Panc1 (cell line): ENCODE measurements at regions not wholly inside any gene's neighbourhood (a gene's known extent, or its start where the extent isn't known, plus 50 kb on each side); places are given as distances from the start of the nearest gene placed in this dataset.

Experiments
- ATAC-seq: fragments of 200-7000 bp; cut with Tn5 transposase; 2 replicates; pipeline ENCODE4 v1.9.1; 2020; ENCODE audit warnings: mild to moderate bottlenecking, moderate library complexity
- BruUV-seq: library from RNA; stranded (reverse); fragments of 400-500 nt; replicated peaks from 2 replicates; lab custom pipeline; 2021; lab: Mats Ljungman, UMichigan
- CTCF ChIA-PET: fragments of 300-600 bp; sonication (Branson Sonifier 250); formaldehyde crosslinking; loops from one replicate; lab custom pipeline; 2022; ENCODE audit warnings: antibody characterized with exemption; lab: Charles Lee
- POLR2A ChIA-PET: fragments of 300-600 bp; sonication (Branson Sonifier 250); formaldehyde crosslinking; loops from one replicate; lab custom pipeline; 2022; ENCODE audit warnings: antibody characterized with exemption; lab: Charles Lee
- DNase-seq: peaks from one replicate; pipeline ENCODE4 v3.0.0-alpha.2; 2010; ENCODE audit warnings: low read depth, low spot score
- H3K27ac ChIP-seq: 2 replicates; pipeline ENCODE4 v1.5.1; 2011; ENCODE audit warnings: mild to moderate bottlenecking, low read length, inconsistent platforms
- H3K27me3 ChIP-seq: fragments of 200-500 bp; sonication (Bioruptor generic); 2 replicates; pipeline ENCODE4 v1.6.0; 2014; ENCODE audit warnings: low read length, inconsistent platforms; ENCODE audit not compliant: control insufficient read depth, insufficient read depth
- H3K36me3 ChIP-seq: fragments of 200-500 bp; sonication (Bioruptor generic); 2 replicates; pipeline ENCODE4 v1.5.1; 2014; ENCODE audit warnings: inconsistent platforms, mild to moderate bottlenecking, low read length, moderate library complexity; ENCODE audit not compliant: control insufficient read depth, insufficient read depth
- H3K4me1 ChIP-seq: 2 replicates; pipeline ENCODE4 v1.5.1; 2011; ENCODE audit warnings: inconsistent platforms, mild to moderate bottlenecking, low read length, moderate library complexity; ENCODE audit not compliant: control insufficient read depth, insufficient read depth
- H3K4me3 ChIP-seq, 2 experiments: 2 replicates each; pipeline ENCODE4 v1.5.1; 2011 to 2012; ENCODE audit warnings: low read depth in 2 of 2, low read length in 2 of 2, mild to moderate bottlenecking in 2 of 2, inconsistent platforms in 1 of 2, moderate library complexity in 1 of 2
- H3K9me3 ChIP-seq: fragments of 200-500 bp; sonication (Bioruptor generic); 2 replicates; pipeline ENCODE4 v1.5.1; 2014; ENCODE audit warnings: low read depth, mild to moderate bottlenecking, inconsistent platforms, low read length, moderate library complexity; ENCODE audit not compliant: control insufficient read depth, insufficient read depth
- POLR2AphosphoS5 ChIP-seq: IDR thresholded peaks from 2 replicates; pipeline ENCODE4 v1.6.1; 2012; ENCODE audit warnings: mild to moderate bottlenecking, low read depth, low read length, moderate library complexity
- SIN3A ChIP-seq: IDR thresholded peaks from 2 replicates; pipeline ENCODE4 v1.6.1; 2012; ENCODE audit warnings: low read depth, mild to moderate bottlenecking, low read length, moderate library complexity, borderline replicate concordance; ENCODE audit not compliant: insufficient read depth
- TCF7L2 ChIP-seq: IDR thresholded peaks from 2 replicates; pipeline ENCODE4 v1.6.1; 2011; ENCODE audit warnings: mild to moderate bottlenecking, low read depth, low read length, inconsistent platforms
- in situ Hi-C: cut with HindIII; loops from 2 replicates; pipeline ENCODE4 v1.10.0; 2016; ENCODE audit warnings: low sequenced_read_pairs, low pct_unique_long_range_greater_than_20kb
- intact Hi-C: fragments of 100-400 bp; cut with micrococcal nuclease; formaldehyde crosslinking; loops from one replicate; pipeline ENCODE4 v1.10.0; 2022; ENCODE audit not compliant: unreplicated experiment
- TF ChIP-seq, protein P1 (sequence below), 2 experiments: IDR thresholded peaks; 2 replicates each; pipeline ENCODE4 v1.6.1; 2011 to 2012; ENCODE audit warnings: low read depth in 2 of 2, control low read depth in 1 of 2, low read length in 1 of 2, mild to moderate bottlenecking in 1 of 2, moderate library complexity in 1 of 2; ENCODE audit not compliant: insufficient read depth in 1 of 2
- TF ChIP-seq, protein P2 (sequence below): fragments of 450-650 bp; IDR thresholded peaks from 2 replicates; pipeline ENCODE4 v1.5.1; 2017; ENCODE audit warnings: mild to moderate bottlenecking

DNA sequence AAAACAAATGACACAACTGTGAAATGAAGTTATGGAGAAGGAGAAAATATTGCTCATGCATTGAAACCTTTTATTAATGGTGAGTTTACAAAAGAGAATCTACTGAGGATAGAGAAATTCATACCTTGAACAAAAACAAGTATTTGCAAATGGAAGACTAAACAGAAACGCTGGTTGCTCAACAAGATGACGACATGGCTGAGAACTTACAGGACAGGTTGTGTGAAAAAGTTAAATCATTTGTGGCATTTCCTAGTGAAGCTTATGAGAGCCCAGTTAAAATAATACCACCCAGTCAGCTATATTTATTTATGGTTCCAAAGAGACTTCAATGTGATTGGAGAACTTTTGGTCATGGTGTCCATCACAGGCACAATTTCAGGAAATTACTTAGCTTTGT is 148.6 kb upstream of the PKDCC start:
- DNase-seq (no peak), ATAC-seq (no peak)
- TF ChIP-seq SIN3A, result no peak
- TF ChIP-seq, protein P1, sequence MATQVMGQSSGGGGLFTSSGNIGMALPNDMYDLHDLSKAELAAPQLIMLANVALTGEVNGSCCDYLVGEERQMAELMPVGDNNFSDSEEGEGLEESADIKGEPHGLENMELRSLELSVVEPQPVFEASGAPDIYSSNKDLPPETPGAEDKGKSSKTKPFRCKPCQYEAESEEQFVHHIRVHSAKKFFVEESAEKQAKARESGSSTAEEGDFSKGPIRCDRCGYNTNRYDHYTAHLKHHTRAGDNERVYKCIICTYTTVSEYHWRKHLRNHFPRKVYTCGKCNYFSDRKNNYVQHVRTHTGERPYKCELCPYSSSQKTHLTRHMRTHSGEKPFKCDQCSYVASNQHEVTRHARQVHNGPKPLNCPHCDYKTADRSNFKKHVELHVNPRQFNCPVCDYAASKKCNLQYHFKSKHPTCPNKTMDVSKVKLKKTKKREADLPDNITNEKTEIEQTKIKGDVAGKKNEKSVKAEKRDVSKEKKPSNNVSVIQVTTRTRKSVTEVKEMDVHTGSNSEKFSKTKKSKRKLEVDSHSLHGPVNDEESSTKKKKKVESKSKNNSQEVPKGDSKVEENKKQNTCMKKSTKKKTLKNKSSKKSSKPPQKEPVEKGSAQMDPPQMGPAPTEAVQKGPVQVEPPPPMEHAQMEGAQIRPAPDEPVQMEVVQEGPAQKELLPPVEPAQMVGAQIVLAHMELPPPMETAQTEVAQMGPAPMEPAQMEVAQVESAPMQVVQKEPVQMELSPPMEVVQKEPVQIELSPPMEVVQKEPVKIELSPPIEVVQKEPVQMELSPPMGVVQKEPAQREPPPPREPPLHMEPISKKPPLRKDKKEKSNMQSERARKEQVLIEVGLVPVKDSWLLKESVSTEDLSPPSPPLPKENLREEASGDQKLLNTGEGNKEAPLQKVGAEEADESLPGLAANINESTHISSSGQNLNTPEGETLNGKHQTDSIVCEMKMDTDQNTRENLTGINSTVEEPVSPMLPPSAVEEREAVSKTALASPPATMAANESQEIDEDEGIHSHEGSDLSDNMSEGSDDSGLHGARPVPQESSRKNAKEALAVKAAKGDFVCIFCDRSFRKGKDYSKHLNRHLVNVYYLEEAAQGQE (IDR thresholded peaks at IDR 0.05; ENCODE audit: insufficient read depth in 1 of 2, low read depth in 2 of 2, low read length in 1 of 2), result no peak
- no peak for TF ChIP-seq TCF7L2
- no peak for TF ChIP-seq POLR2AphosphoS5
- TF ChIP-seq, protein P2, sequence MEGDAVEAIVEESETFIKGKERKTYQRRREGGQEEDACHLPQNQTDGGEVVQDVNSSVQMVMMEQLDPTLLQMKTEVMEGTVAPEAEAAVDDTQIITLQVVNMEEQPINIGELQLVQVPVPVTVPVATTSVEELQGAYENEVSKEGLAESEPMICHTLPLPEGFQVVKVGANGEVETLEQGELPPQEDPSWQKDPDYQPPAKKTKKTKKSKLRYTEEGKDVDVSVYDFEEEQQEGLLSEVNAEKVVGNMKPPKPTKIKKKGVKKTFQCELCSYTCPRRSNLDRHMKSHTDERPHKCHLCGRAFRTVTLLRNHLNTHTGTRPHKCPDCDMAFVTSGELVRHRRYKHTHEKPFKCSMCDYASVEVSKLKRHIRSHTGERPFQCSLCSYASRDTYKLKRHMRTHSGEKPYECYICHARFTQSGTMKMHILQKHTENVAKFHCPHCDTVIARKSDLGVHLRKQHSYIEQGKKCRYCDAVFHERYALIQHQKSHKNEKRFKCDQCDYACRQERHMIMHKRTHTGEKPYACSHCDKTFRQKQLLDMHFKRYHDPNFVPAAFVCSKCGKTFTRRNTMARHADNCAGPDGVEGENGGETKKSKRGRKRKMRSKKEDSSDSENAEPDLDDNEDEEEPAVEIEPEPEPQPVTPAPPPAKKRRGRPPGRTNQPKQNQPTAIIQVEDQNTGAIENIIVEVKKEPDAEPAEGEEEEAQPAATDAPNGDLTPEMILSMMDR, result no peak
- ChIA-PET CTCF (no interaction called here), POLR2A (interaction anchor here (0.6 kb wide), 1 partner anchor 31 kb away, joined by 3 read pairs; no protein-coding TSS in a partner anchor)
- no peak overlapping the region for H3K27ac ChIP-seq
- in situ Hi-C loops, result no loop called here
- H3K9me3 ChIP-seq, result no peaks in the 10 kb centered on the region
- no peaks in the 10 kb centered on the region for H3K4me1 ChIP-seq
- BruUV-seq, result no TSS peak
- H3K27me3 ChIP-seq, result no peaks in the 10 kb centered on the region; the same call in none of the 2 replicates
- no peaks in the 10 kb centered on the region for H3K36me3 ChIP-seq
- intact Hi-C loops, result no loop called here
- no peak overlapping the region for H3K4me3 ChIP-seq

DNA sequence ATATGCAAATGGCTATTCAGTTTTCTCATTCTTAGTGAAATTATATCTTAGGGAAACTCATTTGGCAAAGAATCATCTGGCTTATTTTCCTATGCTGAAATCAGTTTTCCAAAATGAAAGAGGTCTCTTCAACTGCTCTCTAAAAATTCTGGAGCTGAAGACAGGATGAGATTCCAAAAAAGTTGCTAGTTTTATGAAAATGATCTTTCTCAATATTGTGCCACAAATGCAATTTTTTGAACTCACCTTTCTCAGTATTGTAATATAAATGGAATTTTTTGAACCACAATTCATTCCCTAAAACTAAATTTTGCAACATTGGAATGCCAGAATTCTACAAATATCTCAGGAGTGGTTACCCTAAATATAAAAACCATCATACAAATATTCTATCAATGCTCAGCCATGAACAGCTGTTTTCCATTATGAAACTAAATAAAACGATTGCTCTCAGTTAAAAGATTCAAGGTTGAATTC is 147.7 kb upstream of the PKDCC start:
- H3K4me1 ChIP-seq, result no peaks in the 10 kb centered on the region
- intact Hi-C loops, result no loop called here
- ChIA-PET CTCF (no interaction called here), POLR2A (no interaction called here)
- H3K36me3 ChIP-seq, result no peaks in the 10 kb centered on the region
- BruUV-seq, result no TSS peak
- H3K4me3 ChIP-seq, result no peak overlapping the region
- H3K27ac ChIP-seq, result no peak overlapping the region
- no peaks in the 10 kb centered on the region; the same call in none of the 2 replicates for H3K27me3 ChIP-seq
- no peak for ATAC-seq
- no peak for DNase-seq
- in situ Hi-C loops, result no loop called here
- H3K9me3 ChIP-seq, result no peaks in the 10 kb centered on the region
- TF ChIP-seq SIN3A (no peak), TCF7L2 (no peak), POLR2AphosphoS5 (no peak)
- TF ChIP-seq, protein P1 (IDR thresholded peaks at IDR 0.05; ENCODE audit: insufficient read depth in 1 of 2, low read depth in 2 of 2, low read length in 1 of 2), result no peak
- TF ChIP-seq, protein P2, result no peak
